PC-9 (cell line): ENCODE measurements at regions not wholly inside any gene's neighbourhood (a gene's known extent, or its start where the extent isn't known, plus 50 kb on each side); places are given as distances from the start of the nearest gene placed in this dataset.

Experiments
- CTCF ChIP-seq: fragments of 200-600 bp; sonication (generic); conservative IDR thresholded peaks from 2 replicates; pipeline ENCODE4 v1.6.1; 2017; ENCODE audit warnings: mixed run types, antibody characterized with exemption, mild to moderate bottlenecking, moderate library complexity
- EZH2 ChIP-seq: fragments of 200-600 bp; sonication (generic); IDR thresholded peaks from 2 replicates; pipeline ENCODE4 v1.8.0; 2017; ENCODE audit warnings: antibody characterized with exemption, low read depth

GRCh38 chr5:124419531-124419930 lies 326.9 kb downstream of the ZNF608 start:
- TF ChIP-seq CTCF (no peak), EZH2 (no peak)
